Neural cell (in vitro differentiated cells): ENCODE measurements at regions not wholly inside any gene's neighbourhood (a gene's known extent, or its start where the extent isn't known, plus 50 kb on each side); places are given as distances from the start of the nearest gene placed in this dataset.

Experiments used
- H2AFZ ChIP-seq: fragments of 200-600, 300-800 bp; sonication (generic), shearing (Covaris generic); 2 replicates; pipeline ENCODE4 v1.6.0; 2014; ENCODE audit warnings: low read depth, mild to moderate bottlenecking, antibody characterized with exemption, low read length, moderate library complexity
- H3F3A ChIP-seq: fragments of 200-600 bp; shearing (Covaris generic); 2 replicates; pipeline ENCODE4 v1.6.1; 2016; ENCODE audit warnings: mild to moderate bottlenecking, moderate library complexity, mixed read lengths, antibody characterized with exemption, low read length; ENCODE audit not compliant: insufficient read depth, poor library complexity, severe bottlenecking
- H3K27ac ChIP-seq: fragments of 200-600, 300-800 bp; sonication (generic), shearing (Covaris generic); 2 replicates; pipeline ENCODE4 v1.5.1; 2014; ENCODE audit warnings: mild to moderate bottlenecking, low read length, moderate library complexity
- H3K27me3 ChIP-seq: fragments of 300-800, 200-600 bp; sonication (generic), shearing (Covaris generic); 2 replicates; pipeline ENCODE4 v1.6.0; 2014; ENCODE audit warnings: mild to moderate bottlenecking, low read depth, low read length, moderate library complexity; ENCODE audit not compliant: insufficient read depth
- H3K36me3 ChIP-seq: fragments of 300-800, 200-600 bp; sonication (generic), shearing (Covaris generic); 2 replicates; pipeline ENCODE4 v1.5.1; 2014; ENCODE audit warnings: mild to moderate bottlenecking, antibody characterized with exemption, low read length, moderate library complexity; ENCODE audit not compliant: insufficient read depth
- H3K4me2 ChIP-seq: fragments of 300-800, 200-600 bp; sonication (generic), shearing (Covaris generic); 2 replicates; pipeline ENCODE4 v1.6.0; 2014; ENCODE audit warnings: mild to moderate bottlenecking, low read length
- H3K4me3 ChIP-seq: fragments of 300-800, 200-600 bp; sonication (generic), shearing (Covaris generic); 2 replicates; pipeline ENCODE4 v1.5.1; 2014; ENCODE audit warnings: mild to moderate bottlenecking, low read length, moderate library complexity
- H3K79me2 ChIP-seq: fragments of 200-600 bp; shearing (Covaris generic); replicated peaks from 2 replicates; pipeline ENCODE4 v1.6.0; 2014; ENCODE audit warnings: mild to moderate bottlenecking, low read length, moderate library complexity; ENCODE audit not compliant: insufficient read depth
- H3K9ac ChIP-seq: fragments of 300-800, 200-600 bp; sonication (generic), shearing (Covaris generic); 2 replicates; pipeline ENCODE4 v1.6.1; 2016; ENCODE audit warnings: mild to moderate bottlenecking, low read length, mixed read lengths
- H3K9me2 ChIP-seq: fragments of 200-600 bp; shearing (Covaris generic); 2 replicates; pipeline ENCODE4 v1.6.1; 2016; ENCODE audit warnings: mild to moderate bottlenecking, low read length, mixed read lengths; ENCODE audit not compliant: insufficient read depth
- H3K9me3 ChIP-seq: fragments of 200-600, 300-800 bp; sonication (generic), shearing (Covaris generic); 2 replicates; pipeline ENCODE4 v1.6.1; 2016; ENCODE audit warnings: mild to moderate bottlenecking, mixed run types, low read length, moderate library complexity, mixed read lengths
- H4K20me1 ChIP-seq: fragments of 200-600 bp; shearing (Covaris generic); 2 replicates; pipeline ENCODE4 v1.6.1; 2016; ENCODE audit warnings: mild to moderate bottlenecking, mixed run types; ENCODE audit not compliant: insufficient read depth
- CTCF ChIP-seq: fragments of 450-650 bp; IDR thresholded peaks from 2 replicates; pipeline ENCODE4 v1.5.1; 2014; ENCODE audit warnings: antibody characterized with exemption, mild to moderate bottlenecking, moderate library complexity; ENCODE audit not compliant: poor library complexity, severe bottlenecking
- EP300 ChIP-seq: fragments of 450-650 bp; conservative IDR thresholded peaks from 2 replicates; pipeline ENCODE4 v1.6.1; 2014; ENCODE audit warnings: antibody characterized with exemption, mild to moderate bottlenecking, moderate library complexity; ENCODE audit not compliant: poor library complexity, severe bottlenecking
- EZH2 ChIP-seq: fragments of 200-600, 300-800 bp; shearing (Covaris generic), sonication (generic); IDR thresholded peaks from 2 replicates; pipeline ENCODE4 v1.6.1; 2014; ENCODE audit warnings: antibody characterized with exemption, low read length, borderline replicate concordance, mild to moderate bottlenecking; ENCODE audit not compliant: insufficient read depth, poor library complexity, severe bottlenecking
- MXI1 ChIP-seq: fragments of 450-650 bp; conservative IDR thresholded peaks from 2 replicates; pipeline ENCODE4 v1.6.1; 2014; ENCODE audit warnings: antibody characterized with exemption, mild to moderate bottlenecking; ENCODE audit not compliant: poor library complexity, severe bottlenecking
- POLR2AphosphoS5 ChIP-seq: IDR thresholded peaks from 2 replicates; pipeline ENCODE4 v1.6.1; 2012
- RAD21 ChIP-seq: fragments of 450-650 bp; conservative IDR thresholded peaks from 2 replicates; pipeline ENCODE4 v1.6.1; 2014; ENCODE audit warnings: antibody characterized with exemption, mild to moderate bottlenecking, moderate library complexity
- REST ChIP-seq: IDR thresholded peaks from 2 replicates; pipeline ENCODE4 v1.6.1; 2012; ENCODE audit warnings: borderline replicate concordance
- SMC3 ChIP-seq: fragments of 450-650 bp; conservative IDR thresholded peaks from 2 replicates; pipeline ENCODE4 v1.6.1; 2014; ENCODE audit warnings: antibody characterized with exemption, mild to moderate bottlenecking, moderate library complexity; ENCODE audit not compliant: poor library complexity
- TAF1 ChIP-seq: IDR thresholded peaks from 2 replicates; pipeline ENCODE4 v1.6.1; 2012; ENCODE audit warnings: low read depth

- H3K4me2 ChIP-seq, result no peak overlapping the region
- H2AFZ ChIP-seq, result no peak overlapping the region
- no peaks in the 10 kb centered on the region for H3F3A ChIP-seq
- TF ChIP-seq MXI1 (no peak), SMC3 (no peak), EZH2 (no peak), POLR2AphosphoS5 (no peak), RAD21 (no peak), CTCF (no peak), TAF1 (no peak), EP300 (no peak), REST (no peak)
- no peak overlapping the region for H3K4me3 ChIP-seq
- H3K9me2 ChIP-seq, result no peaks in the 10 kb centered on the region
- no peak overlapping the region for H3K27ac ChIP-seq
- no peaks in the 10 kb centered on the region for H3K27me3 ChIP-seq
- no peaks in the 10 kb centered on the region for H3K36me3 ChIP-seq
- no peaks in the 10 kb centered on the region for H3K9me3 ChIP-seq
- H3K79me2 ChIP-seq, result no peaks in the 10 kb centered on the region
- H4K20me1 ChIP-seq, result no peaks in the 10 kb centered on the region
- H3K9ac ChIP-seq, result no peak overlapping the region
These were observed 1004.2 kb downstream of the TTLL7 start for GRCh38 chr1:82994616-82995263.

GRCh38 chr1:82991569-82991968 is 1007.4 kb downstream of the TTLL7 start:
- H3K9me3 ChIP-seq, result no peaks in the 10 kb centered on the region
- H4K20me1 ChIP-seq, result no peaks in the 10 kb centered on the region
- TF ChIP-seq EZH2 (no peak), POLR2AphosphoS5 (no peak), CTCF (no peak), RAD21 (no peak), REST (no peak)
- H3F3A ChIP-seq, result no peaks in the 10 kb centered on the region
- no peak overlapping the region for H2AFZ ChIP-seq
- H3K9ac ChIP-seq, result no peak overlapping the region
- no peaks in the 10 kb centered on the region for H3K27me3 ChIP-seq
- no peaks in the 10 kb centered on the region for H3K79me2 ChIP-seq
- H3K9me2 ChIP-seq, result no peaks in the 10 kb centered on the region
- no peak overlapping the region for H3K4me3 ChIP-seq
- H3K27ac ChIP-seq, result no peak overlapping the region
- H3K4me2 ChIP-seq, result no peak overlapping the region
- H3K36me3 ChIP-seq, result no peaks in the 10 kb centered on the region
